H9 (cell line): ENCODE measurements at regions not wholly inside any gene's neighbourhood (a gene's known extent, or its start where the extent isn't known, plus 50 kb on each side); places are given as distances from the start of the nearest gene placed in this dataset.

ENCODE experiments used
- DNase-seq: peaks from one replicate; pipeline ENCODE4 v3.0.0-alpha.2; 2017
- H2AFZ ChIP-seq: one replicate; pipeline ENCODE4 v1.6.1; 2013; ENCODE audit warnings: mild to moderate bottlenecking, low read length, control low read depth, moderate library complexity
- H2AK5ac ChIP-seq: 2 replicates; pipeline ENCODE4 v1.6.1; 2013; ENCODE audit warnings: low read length, control low read depth, mixed read lengths; ENCODE audit not compliant: insufficient read length
- H2BK120ac ChIP-seq: one replicate; pipeline ENCODE4 v1.6.1; 2013; ENCODE audit warnings: low read depth, mild to moderate bottlenecking, low read length, control low read depth, inconsistent platforms; ENCODE audit not compliant: poor library complexity, severe bottlenecking
- H2BK12ac ChIP-seq: 2 replicates; pipeline ENCODE4 v1.6.1; 2013; ENCODE audit warnings: low read length, control low read depth, mixed read lengths, low read depth; ENCODE audit not compliant: insufficient read length
- H2BK15ac ChIP-seq: 2 replicates; pipeline ENCODE4 v1.6.1; 2013; ENCODE audit warnings: low read depth, low read length, control low read depth
- H2BK20ac ChIP-seq: one replicate; pipeline ENCODE4 v1.6.1; 2013; ENCODE audit warnings: low read depth, mild to moderate bottlenecking, low read length, control low read depth, inconsistent platforms; ENCODE audit not compliant: poor library complexity, severe bottlenecking
- H2BK5ac ChIP-seq: 2 replicates; pipeline ENCODE4 v1.6.1; 2013; ENCODE audit warnings: low read length, control low read depth, mixed read lengths; ENCODE audit not compliant: insufficient read length
- H3K14ac ChIP-seq: 2 replicates; pipeline ENCODE4 v1.6.1; 2013; ENCODE audit warnings: low read length, control low read depth; ENCODE audit not compliant: insufficient read depth
- H3K18ac ChIP-seq: 2 replicates; pipeline ENCODE4 v1.6.1; 2013; ENCODE audit warnings: low read depth, mild to moderate bottlenecking, mixed read lengths, low read length, control low read depth; ENCODE audit not compliant: insufficient read length
- H3K23ac ChIP-seq: 2 replicates; pipeline ENCODE4 v1.6.1; 2013; ENCODE audit warnings: low read length, control low read depth, mixed read lengths, low read depth; ENCODE audit not compliant: insufficient read length
- H3K23me2 ChIP-seq: 2 replicates; pipeline ENCODE4 v1.6.1; 2013; ENCODE audit warnings: low read depth, mild to moderate bottlenecking, mixed read lengths, low read length, control low read depth; ENCODE audit not compliant: insufficient read length, poor library complexity, severe bottlenecking
- H3K27ac ChIP-seq: 2 replicates; pipeline ENCODE4 v1.5.1; 2013; ENCODE audit warnings: low read length, control low read depth, mixed read lengths, low read depth; ENCODE audit not compliant: insufficient read length
- H3K27me3 ChIP-seq: 2 replicates; pipeline ENCODE4 v1.6.1; 2013; ENCODE audit warnings: low read length, control low read depth, inconsistent platforms; ENCODE audit not compliant: insufficient read depth
- H3K4ac ChIP-seq: 2 replicates; pipeline ENCODE4 v1.6.1; 2013; ENCODE audit warnings: low read depth, mild to moderate bottlenecking, control low read depth, inconsistent platforms, low read length, moderate library complexity
- H3K4me1 ChIP-seq: 2 replicates; pipeline ENCODE4 v1.6.1; 2013; ENCODE audit warnings: low read length, control low read depth, inconsistent platforms; ENCODE audit not compliant: insufficient read depth
- H3K4me2 ChIP-seq: 2 replicates; pipeline ENCODE4 v1.6.1; 2013; ENCODE audit warnings: low read length, control low read depth, mixed read lengths; ENCODE audit not compliant: insufficient read length, insufficient read depth
- H3K56ac ChIP-seq: 2 replicates; pipeline ENCODE4 v1.6.1; 2013; ENCODE audit warnings: low read depth, mild to moderate bottlenecking, mixed read lengths, low read length, control low read depth; ENCODE audit not compliant: insufficient read length
- H3K79me1 ChIP-seq: 2 replicates; pipeline ENCODE4 v1.6.1; 2013; ENCODE audit warnings: low read depth, mild to moderate bottlenecking, moderate library complexity, low read length, control low read depth, inconsistent platforms; ENCODE audit not compliant: insufficient read depth, poor library complexity, severe bottlenecking
- H3K79me2 ChIP-seq: 2 replicates; pipeline ENCODE4 v1.6.1; 2013; ENCODE audit warnings: low read length, control low read depth, inconsistent platforms; ENCODE audit not compliant: insufficient read depth
- H3K9ac ChIP-seq: 2 replicates; pipeline ENCODE4 v1.6.1; 2013; ENCODE audit warnings: low read length, control low read depth, mixed read lengths; ENCODE audit not compliant: insufficient read length; ENCODE audit errors: extremely low read depth
- H3K9me3 ChIP-seq: one replicate; pipeline ENCODE4 v1.6.1; 2013; ENCODE audit warnings: low read depth, low read length, inconsistent platforms; ENCODE audit not compliant: control insufficient read depth
- H3T11ph ChIP-seq: one replicate; pipeline ENCODE4 v1.6.1; 2013; ENCODE audit warnings: mild to moderate bottlenecking, low read length, control low read depth, inconsistent platforms
- H4K20me1 ChIP-seq: one replicate; pipeline ENCODE4 v1.6.1; 2013; ENCODE audit not compliant: control insufficient read depth, insufficient read length, insufficient read depth
- H4K5ac ChIP-seq: 2 replicates; pipeline ENCODE4 v1.6.1; 2013; ENCODE audit warnings: low read depth, mild to moderate bottlenecking, mixed read lengths, low read length, control low read depth; ENCODE audit not compliant: insufficient read length
- H4K8ac ChIP-seq: replicated peaks from 2 replicates; pipeline ENCODE4 v1.6.1; 2013; ENCODE audit warnings: low read length, control low read depth, mixed read lengths, low read depth; ENCODE audit not compliant: insufficient read length
- H4K91ac ChIP-seq: 2 replicates; pipeline ENCODE4 v1.6.1; 2013; ENCODE audit warnings: low read depth, mild to moderate bottlenecking, moderate library complexity, mixed read lengths, low read length, control low read depth; ENCODE audit not compliant: insufficient read length
- H3K27ac Mint-ChIP-seq, 3 experiments: 2 replicates in 2 of 3; 3 replicates in 1 of 3; pipeline ENCODE4 v1.8.0; 2020 to 2021; ENCODE audit warnings: mixed read lengths in 3 of 3, mild to moderate bottlenecking in 1 of 3, moderate library complexity in 1 of 3
- H3K27me3 Mint-ChIP-seq: 2 replicates; pipeline ENCODE4 v1.8.0; 2021; ENCODE audit warnings: low read depth, mild to moderate bottlenecking, moderate library complexity, mixed read lengths
- H3K36me3 Mint-ChIP-seq, 3 experiments: 2 replicates in 2 of 3; 3 replicates in 1 of 3; pipeline ENCODE4 v1.8.0; 2020 to 2021; ENCODE audit warnings: low read depth in 3 of 3, mixed read lengths in 3 of 3; ENCODE audit not compliant: insufficient read depth in 1 of 3
- H3K4me1 Mint-ChIP-seq, 2 experiments: 2 replicates each; pipeline ENCODE4 v1.8.0; 2020; ENCODE audit warnings: mixed read lengths in 2 of 2
- H3K4me3 Mint-ChIP-seq, 2 experiments: 2 replicates in 1 of 2; 3 replicates in 1 of 2; pipeline ENCODE4 v1.8.0; 2020 to 2021; ENCODE audit warnings: mild to moderate bottlenecking in 2 of 2, mixed read lengths in 2 of 2, moderate library complexity in 1 of 2
- H3K9me3 Mint-ChIP-seq, 2 experiments: 2 replicates in 1 of 2; 3 replicates in 1 of 2; pipeline ENCODE4 v1.8.0; 2020; ENCODE audit warnings: mild to moderate bottlenecking in 2 of 2, mixed read lengths in 2 of 2, moderate library complexity in 1 of 2
- WGBS: extraction: QIAGEN DNeasy Blood & Tissue Kit; methylation state at CpG from one replicate; pipeline ENCODE4 v1.1.7; 2013; ENCODE audit warnings: missing lambda C conversion rate, low lambda C conversion rate, mixed read lengths; ENCODE audit not compliant: insufficient read length; ENCODE audit errors: extremely low coverage; 5-methylcytosine and 5-hydroxymethylcytosine counted together
- TF ChIP-seq, protein P1 (sequence below): fragments of 200-600 bp; sonication (generic); conservative IDR thresholded peaks from 3 replicates; pipeline ENCODE4 v1.8.0; 2021; ENCODE audit warnings: antibody characterized with exemption, mild to moderate bottlenecking

- no peak overlapping the region for H3K18ac ChIP-seq
- Mint-ChIP-seq H3K27me3 (no peaks in the 10 kb centered on the region; the same call in 1 of the 2 replicates), H3K9me3 (peaks cover 0 to 3% of the 10 kb centered on the region in 2 experiments; a peak in 2 of 5 replicates), H3K36me3 (no peaks in the 10 kb centered on the region; a peak in 1 of 7 replicates), H3K4me3 (no peak overlapping the region), H3K4me1 (peaks cover 7 to 8% of the 10 kb centered on the region in 2 experiments), H3K27ac (peak overlapping the region in 1 of 3 experiments; percentile 33; a peak in 3 of 7 replicates)
- no peak overlapping the region for H2AFZ ChIP-seq
- H3K23me2 ChIP-seq, result no peaks in the 10 kb centered on the region
- no peak overlapping the region for H3K27ac ChIP-seq
- no peak overlapping the region for H4K91ac ChIP-seq
- no peaks in the 10 kb centered on the region for H4K20me1 ChIP-seq
- H3K4me1 ChIP-seq, result no peaks in the 10 kb centered on the region; the same call in 1 of the 2 replicates
- H3K56ac ChIP-seq, result no peak overlapping the region
- H3K27me3 ChIP-seq, result no peaks in the 10 kb centered on the region
- H4K5ac ChIP-seq, result no peak overlapping the region
- H3K23ac ChIP-seq, result no peak overlapping the region
- H2BK120ac ChIP-seq, result no peak overlapping the region
- H2BK20ac ChIP-seq, result no peak overlapping the region
- no peak overlapping the region for H3K9ac ChIP-seq
- H3K79me2 ChIP-seq, result no peaks in the 10 kb centered on the region
- H3K9me3 ChIP-seq, result no peaks in the 10 kb centered on the region
- no peak overlapping the region for H2AK5ac ChIP-seq
- H3K14ac ChIP-seq, result no peak overlapping the region
- no peak overlapping the region for H3K4me2 ChIP-seq
- H3T11ph ChIP-seq, result no peak overlapping the region
- WGBS, result no CpG with 5 or more reads among the region's 8 CpGs
- no peak overlapping the region for H2BK5ac ChIP-seq
- TF ChIP-seq, protein P1, sequence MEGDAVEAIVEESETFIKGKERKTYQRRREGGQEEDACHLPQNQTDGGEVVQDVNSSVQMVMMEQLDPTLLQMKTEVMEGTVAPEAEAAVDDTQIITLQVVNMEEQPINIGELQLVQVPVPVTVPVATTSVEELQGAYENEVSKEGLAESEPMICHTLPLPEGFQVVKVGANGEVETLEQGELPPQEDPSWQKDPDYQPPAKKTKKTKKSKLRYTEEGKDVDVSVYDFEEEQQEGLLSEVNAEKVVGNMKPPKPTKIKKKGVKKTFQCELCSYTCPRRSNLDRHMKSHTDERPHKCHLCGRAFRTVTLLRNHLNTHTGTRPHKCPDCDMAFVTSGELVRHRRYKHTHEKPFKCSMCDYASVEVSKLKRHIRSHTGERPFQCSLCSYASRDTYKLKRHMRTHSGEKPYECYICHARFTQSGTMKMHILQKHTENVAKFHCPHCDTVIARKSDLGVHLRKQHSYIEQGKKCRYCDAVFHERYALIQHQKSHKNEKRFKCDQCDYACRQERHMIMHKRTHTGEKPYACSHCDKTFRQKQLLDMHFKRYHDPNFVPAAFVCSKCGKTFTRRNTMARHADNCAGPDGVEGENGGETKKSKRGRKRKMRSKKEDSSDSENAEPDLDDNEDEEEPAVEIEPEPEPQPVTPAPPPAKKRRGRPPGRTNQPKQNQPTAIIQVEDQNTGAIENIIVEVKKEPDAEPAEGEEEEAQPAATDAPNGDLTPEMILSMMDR, result no peak
- H3K79me1 ChIP-seq, result no peaks in the 10 kb centered on the region
- H3K4ac ChIP-seq, result no peak overlapping the region
- no peak overlapping the region for H2BK15ac ChIP-seq
- no peak for DNase-seq
- no peak overlapping the region for H4K8ac ChIP-seq
- no peak overlapping the region for H2BK12ac ChIP-seq
Observed at GRCh38 chr1:245099401-245099800, 55.4 kb upstream of the KIF26B start.
